VCaP (cell line): ENCODE measurements at regions not wholly inside any gene's neighbourhood (a gene's known extent, or its start where the extent isn't known, plus 50 kb on each side); places are given as distances from the start of the nearest gene placed in this dataset.
"Not testable (repeated sequence)": the region's sequence is repeated elsewhere in the genome, so short reads cannot be mapped to it uniquely, and the experiment has no call there.

Experiments
- H3K27ac ChIP-seq: fragments of 450-650 bp; 2 replicates; pipeline ENCODE4 v1.5.1; 2017
- TF ChIP-seq, protein P1 (sequence below): fragments of 450-650 bp; conservative IDR thresholded peaks from 2 replicates; pipeline ENCODE4 v1.5.1; 2017; ENCODE audit warnings: mild to moderate bottlenecking, moderate library complexity

DNA sequence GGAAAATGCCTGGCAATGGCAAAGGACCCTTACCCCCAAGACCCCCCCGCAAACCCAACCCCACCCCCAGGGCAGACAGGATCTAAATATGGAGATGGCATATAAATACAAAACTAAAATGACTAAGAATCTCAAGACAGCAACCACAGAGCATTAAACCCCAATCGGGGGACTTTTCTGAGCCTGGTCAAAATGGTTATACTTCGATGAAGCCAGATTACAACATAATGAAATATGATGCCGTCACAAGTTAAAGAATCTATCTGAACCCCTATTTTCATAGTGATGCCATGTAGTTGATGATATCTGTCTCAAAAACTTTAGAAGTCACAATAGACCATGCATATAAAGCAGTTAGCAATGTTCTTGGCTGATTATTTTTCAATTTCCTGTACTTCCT is 223.6 kb downstream of the CGGBP1 start:
- H3K27ac ChIP-seq = no peak overlapping the region
- TF ChIP-seq, protein P1, sequence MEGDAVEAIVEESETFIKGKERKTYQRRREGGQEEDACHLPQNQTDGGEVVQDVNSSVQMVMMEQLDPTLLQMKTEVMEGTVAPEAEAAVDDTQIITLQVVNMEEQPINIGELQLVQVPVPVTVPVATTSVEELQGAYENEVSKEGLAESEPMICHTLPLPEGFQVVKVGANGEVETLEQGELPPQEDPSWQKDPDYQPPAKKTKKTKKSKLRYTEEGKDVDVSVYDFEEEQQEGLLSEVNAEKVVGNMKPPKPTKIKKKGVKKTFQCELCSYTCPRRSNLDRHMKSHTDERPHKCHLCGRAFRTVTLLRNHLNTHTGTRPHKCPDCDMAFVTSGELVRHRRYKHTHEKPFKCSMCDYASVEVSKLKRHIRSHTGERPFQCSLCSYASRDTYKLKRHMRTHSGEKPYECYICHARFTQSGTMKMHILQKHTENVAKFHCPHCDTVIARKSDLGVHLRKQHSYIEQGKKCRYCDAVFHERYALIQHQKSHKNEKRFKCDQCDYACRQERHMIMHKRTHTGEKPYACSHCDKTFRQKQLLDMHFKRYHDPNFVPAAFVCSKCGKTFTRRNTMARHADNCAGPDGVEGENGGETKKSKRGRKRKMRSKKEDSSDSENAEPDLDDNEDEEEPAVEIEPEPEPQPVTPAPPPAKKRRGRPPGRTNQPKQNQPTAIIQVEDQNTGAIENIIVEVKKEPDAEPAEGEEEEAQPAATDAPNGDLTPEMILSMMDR = no peak

DNA sequence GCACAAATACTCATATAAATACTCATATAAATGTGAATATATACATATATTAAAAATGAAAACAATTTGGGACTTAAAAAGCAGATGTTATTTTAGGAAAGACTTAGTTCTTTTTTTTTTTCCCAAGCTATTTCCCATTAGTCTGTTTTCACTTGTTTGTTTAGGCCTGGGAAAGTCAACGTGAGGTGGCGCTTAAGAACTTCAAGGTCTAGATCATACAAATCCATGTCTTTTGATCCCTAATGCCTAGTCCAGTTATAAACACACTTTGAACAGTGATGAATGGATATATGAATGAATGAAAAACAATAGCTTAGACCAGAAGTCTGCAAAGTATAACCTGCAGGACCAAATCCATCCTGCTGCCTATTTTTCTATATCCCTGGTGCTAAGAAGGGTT is 224.5 kb downstream of the CGGBP1 start:
- TF ChIP-seq, protein P1 = no peak
- H3K27ac ChIP-seq = no peak overlapping the region

DNA sequence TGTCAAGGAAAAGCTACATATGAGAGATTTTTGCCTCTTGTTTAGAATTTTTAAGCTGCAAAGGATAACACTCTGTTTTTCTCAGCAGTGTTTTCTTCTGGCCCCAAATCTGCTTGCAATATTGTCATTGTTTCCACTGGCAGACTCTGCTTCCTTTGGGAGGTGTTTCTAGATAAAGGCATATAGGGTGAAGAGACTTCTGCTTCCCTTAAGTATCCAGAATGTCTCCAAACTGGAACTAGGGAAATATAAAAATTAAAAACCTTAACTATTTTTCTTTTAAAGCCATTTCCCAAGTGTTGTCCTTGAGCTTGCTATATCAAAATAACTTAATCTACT is 225.8 kb downstream of the CGGBP1 start:
- TF ChIP-seq, protein P1 = no peak
- H3K27ac ChIP-seq = peak overlapping the region; percentile 58

DNA sequence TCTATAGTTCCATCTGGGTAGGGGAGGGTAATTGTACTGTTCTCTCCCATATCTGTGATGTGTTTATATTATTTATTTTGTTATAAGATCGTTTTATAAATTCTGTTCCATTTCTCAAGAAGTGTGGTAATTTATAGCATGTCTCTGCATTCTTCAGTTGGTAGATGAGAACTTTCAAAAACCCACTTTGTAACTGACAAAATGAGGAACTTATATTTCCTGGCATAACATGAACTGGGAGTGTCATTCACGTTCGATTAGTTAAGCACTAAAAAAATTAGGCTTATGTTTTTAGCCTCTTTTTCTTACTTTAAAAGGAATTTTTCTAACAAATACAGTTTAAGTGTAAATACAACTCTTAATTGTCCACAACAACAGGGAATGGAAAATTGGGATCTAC is 230.8 kb downstream of the CGGBP1 start:
- TF ChIP-seq, protein P1 = no peak
- no peak overlapping the region for H3K27ac ChIP-seq

DNA sequence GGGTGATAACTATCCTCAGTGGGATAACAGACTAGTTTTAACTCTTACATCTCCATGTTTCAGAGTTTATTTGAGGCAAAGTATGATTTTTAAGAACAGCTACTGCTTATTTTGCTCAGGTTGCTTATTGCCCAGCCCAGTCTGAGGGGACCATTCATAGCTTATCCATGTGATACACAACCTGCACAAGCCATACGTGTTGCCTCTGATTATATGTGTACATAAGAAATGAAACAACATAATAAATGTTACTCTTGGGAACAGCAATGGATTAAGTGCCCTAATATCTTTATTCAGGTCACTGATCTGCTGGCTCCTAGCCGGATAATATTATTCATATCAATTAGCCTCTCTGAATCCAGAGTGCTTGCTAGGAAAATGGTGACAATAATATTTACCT is 236.2 kb downstream of the CGGBP1 start:
- TF ChIP-seq, protein P1 = no peak
- no peak overlapping the region for H3K27ac ChIP-seq

DNA sequence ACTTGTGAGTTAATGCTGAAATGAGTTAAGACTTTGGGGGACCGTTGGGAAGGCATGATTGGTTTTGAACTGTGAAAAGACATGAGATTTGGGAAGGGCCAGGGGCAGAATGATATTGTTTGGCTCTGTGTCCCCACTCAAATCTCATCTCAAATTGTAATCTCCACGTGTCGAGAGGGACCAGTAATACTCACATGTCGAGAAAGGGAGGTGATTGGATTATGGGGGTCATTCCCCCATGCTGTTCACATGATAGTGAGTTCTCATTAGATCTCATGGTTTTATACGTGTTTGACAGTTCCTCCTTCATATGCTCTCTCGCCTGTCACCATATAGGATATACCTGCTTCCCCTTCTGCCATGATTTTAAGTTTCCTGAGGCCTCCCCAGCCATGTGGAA is 245.3 kb downstream of the CGGBP1 start:
- not testable (repeated sequence) for H3K27ac ChIP-seq

DNA sequence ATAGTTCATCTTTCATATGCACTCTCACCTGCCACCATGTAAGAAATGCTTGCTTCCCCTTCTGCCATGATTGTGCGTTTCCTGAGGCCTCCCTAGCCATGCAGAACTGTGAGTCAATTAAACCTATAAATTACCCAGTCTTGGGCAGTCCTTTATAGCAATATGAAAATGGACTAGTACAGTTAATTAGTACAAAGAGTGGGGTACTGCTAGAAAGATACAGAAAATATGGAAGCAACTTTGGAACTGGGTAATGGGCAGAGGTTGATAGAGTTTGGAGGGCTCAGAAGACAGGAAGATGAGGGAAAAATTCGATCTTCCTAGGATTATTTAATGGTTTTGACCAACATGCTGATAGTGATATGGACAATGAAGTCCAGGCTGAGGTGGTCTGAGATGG is 246.9 kb downstream of the CGGBP1 start:
- TF ChIP-seq, protein P1 = no peak

DNA sequence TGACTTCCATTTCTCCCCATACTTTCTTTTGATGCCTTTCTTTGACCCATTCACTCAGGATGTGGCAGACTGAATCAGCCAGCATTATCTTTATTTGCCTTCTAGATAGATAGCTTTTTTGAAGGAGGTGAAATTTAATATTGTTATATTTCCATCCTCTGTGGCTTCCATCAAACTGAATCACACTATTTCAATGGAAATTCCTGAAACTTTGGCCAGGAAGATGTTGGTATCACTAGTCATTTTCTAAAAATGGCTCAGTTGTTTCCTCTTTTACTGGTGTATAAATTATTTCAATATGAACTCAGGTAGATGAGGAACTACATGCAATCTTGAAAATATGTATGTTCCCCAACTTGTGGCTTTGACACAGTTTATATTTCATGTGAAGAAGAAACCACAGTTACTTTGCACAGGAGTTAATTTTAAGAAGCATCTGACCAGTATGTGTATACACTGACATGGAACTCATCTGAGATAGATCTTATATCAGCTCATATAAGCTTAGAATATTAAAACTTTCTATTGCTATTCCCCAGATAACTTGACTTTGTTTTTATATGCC is 248.3 kb downstream of the CGGBP1 start:
- TF ChIP-seq, protein P1 = no peak
- H3K27ac ChIP-seq = peak overlapping the region; percentile 26; the same call in 1 of the 2 replicates

More for the DNA sequence above, 246.9 kb downstream of the CGGBP1 start:
- no peak overlapping the region for H3K27ac ChIP-seq
